OCI-LY3 (cell line): ENCODE measurements at regions not wholly inside any gene's neighbourhood (a gene's known extent, or its start where the extent isn't known, plus 50 kb on each side); places are given as distances from the start of the nearest gene placed in this dataset.

Experiments
- EZH2phosphoT487 ChIP-seq: fragments of 200-600 bp; shearing (Covaris generic); IDR thresholded peaks from 2 replicates; pipeline ENCODE4 v1.6.1; 2018; ENCODE audit warnings: antibody characterized with exemption, mixed run types, low read depth
- TF ChIP-seq, protein P1 (sequence below): fragments of 200-600, 300-600 bp; sonication (generic); IDR thresholded peaks from 2 replicates; pipeline ENCODE4 v1.5.1; 2014; ENCODE audit warnings: antibody characterized with exemption, low read length, low read depth

DNA sequence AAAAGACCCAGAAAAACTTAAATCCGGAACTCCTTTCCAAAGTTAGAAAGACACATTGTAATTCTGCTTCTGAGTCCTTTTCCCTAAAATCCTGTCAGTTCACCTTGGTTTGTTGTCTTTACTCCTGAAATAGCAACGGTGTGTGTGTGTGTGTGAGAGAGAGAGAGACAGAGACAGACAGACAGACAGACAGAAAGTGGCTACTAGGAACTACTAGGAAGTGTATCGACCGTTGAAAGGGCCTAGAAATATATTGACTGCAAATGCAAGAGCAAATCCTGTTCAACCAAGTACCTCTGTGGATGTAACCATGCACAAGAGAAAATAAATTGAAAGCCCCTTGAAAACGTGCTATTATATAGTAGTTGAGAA lies 100.0 kb upstream of the MLIP start:
- TF ChIP-seq, protein P1, sequence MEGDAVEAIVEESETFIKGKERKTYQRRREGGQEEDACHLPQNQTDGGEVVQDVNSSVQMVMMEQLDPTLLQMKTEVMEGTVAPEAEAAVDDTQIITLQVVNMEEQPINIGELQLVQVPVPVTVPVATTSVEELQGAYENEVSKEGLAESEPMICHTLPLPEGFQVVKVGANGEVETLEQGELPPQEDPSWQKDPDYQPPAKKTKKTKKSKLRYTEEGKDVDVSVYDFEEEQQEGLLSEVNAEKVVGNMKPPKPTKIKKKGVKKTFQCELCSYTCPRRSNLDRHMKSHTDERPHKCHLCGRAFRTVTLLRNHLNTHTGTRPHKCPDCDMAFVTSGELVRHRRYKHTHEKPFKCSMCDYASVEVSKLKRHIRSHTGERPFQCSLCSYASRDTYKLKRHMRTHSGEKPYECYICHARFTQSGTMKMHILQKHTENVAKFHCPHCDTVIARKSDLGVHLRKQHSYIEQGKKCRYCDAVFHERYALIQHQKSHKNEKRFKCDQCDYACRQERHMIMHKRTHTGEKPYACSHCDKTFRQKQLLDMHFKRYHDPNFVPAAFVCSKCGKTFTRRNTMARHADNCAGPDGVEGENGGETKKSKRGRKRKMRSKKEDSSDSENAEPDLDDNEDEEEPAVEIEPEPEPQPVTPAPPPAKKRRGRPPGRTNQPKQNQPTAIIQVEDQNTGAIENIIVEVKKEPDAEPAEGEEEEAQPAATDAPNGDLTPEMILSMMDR = no peak
- TF ChIP-seq EZH2phosphoT487 = no peak
